Mesothelial cell of epicardium (in vitro differentiated cells): ENCODE measurements at regions not wholly inside any gene's neighbourhood (a gene's known extent, or its start where the extent isn't known, plus 50 kb on each side); places are given as distances from the start of the nearest gene placed in this dataset.

Source experiments
- DNase-seq, 2 experiments: peaks; one replicate each; pipeline ENCODE4 v3.0.0; 2021; ENCODE audit warnings: low spot score in 2 of 2; ENCODE audit not compliant: unreplicated experiment in 2 of 2
- H3K27ac Mint-ChIP-seq: 2 replicates; pipeline ENCODE4 v1.8.0; 2021; ENCODE audit warnings: mixed read lengths
- H3K27me3 Mint-ChIP-seq: 2 replicates; pipeline ENCODE4 v1.8.0; 2021; ENCODE audit warnings: low read depth, mixed read lengths
- H3K36me3 Mint-ChIP-seq: 2 replicates; pipeline ENCODE4 v1.8.0; 2021; ENCODE audit warnings: mixed read lengths
- H3K4me1 Mint-ChIP-seq: 2 replicates; pipeline ENCODE4 v1.8.0; 2021; ENCODE audit warnings: mixed read lengths
- H3K4me3 Mint-ChIP-seq: 2 replicates; pipeline ENCODE4 v1.8.0; 2021; ENCODE audit warnings: mild to moderate bottlenecking, moderate library complexity, mixed read lengths
- H3K9me3 Mint-ChIP-seq: 2 replicates; pipeline ENCODE4 v1.8.0; 2021; ENCODE audit warnings: mixed read lengths
- CTCF ChIP-seq: fragments of 200-600 bp; sonication (generic); IDR thresholded peaks from one replicate; pipeline ENCODE4 v1.5.0; 2021; ENCODE audit warnings: antibody characterized with exemption; ENCODE audit not compliant: unreplicated experiment

GRCh38 chr16:77647726-77648125 lies 74.6 kb upstream of the NUDT7 start:
- Mint-ChIP-seq H3K27me3 (no peaks in the 10 kb centered on the region), H3K4me3 (no peak overlapping the region), H3K27ac (no peak overlapping the region), H3K36me3 (no peaks in the 10 kb centered on the region), H3K4me1 (peaks cover 9% of the 10 kb centered on the region), H3K9me3 (no peaks in the 10 kb centered on the region)
- DNase-seq, result no peak
- TF ChIP-seq CTCF, result no peak

- Mint-ChIP-seq H3K36me3 (no peaks in the 10 kb centered on the region), H3K9me3 (no peaks in the 10 kb centered on the region), H3K27ac (no peak overlapping the region), H3K4me1 (peaks cover 17% of the 10 kb centered on the region), H3K27me3 (no peaks in the 10 kb centered on the region), H3K4me3 (no peak overlapping the region)
- TF ChIP-seq CTCF, result no peak
- DNase-seq, result no peak
These were observed 71.6 kb upstream of the NUDT7 start for GRCh38 chr16:77650761-77651160.

- Mint-ChIP-seq H3K4me3 (no peak overlapping the region), H3K36me3 (no peaks in the 10 kb centered on the region), H3K4me1 (peaks cover 20% of the 10 kb centered on the region), H3K27ac (no peak overlapping the region), H3K9me3 (no peaks in the 10 kb centered on the region), H3K27me3 (no peaks in the 10 kb centered on the region)
- no peak for TF ChIP-seq CTCF
- DNase-seq, result no peak
These were observed 69.9 kb upstream of the NUDT7 start for GRCh38 chr16:77652399-77652798.

GRCh38 chr16:77657016-77657415 lies 65.3 kb upstream of the NUDT7 start:
- no peak overlapping the region for H3K27ac Mint-ChIP-seq
- peaks cover 13% of the 10 kb centered on the region for H3K4me1 Mint-ChIP-seq
- no peaks in the 10 kb centered on the region for H3K9me3 Mint-ChIP-seq
- H3K27me3 Mint-ChIP-seq, result peaks cover 2% of the 10 kb centered on the region
- no peak for TF ChIP-seq CTCF
- no peaks in the 10 kb centered on the region for H3K36me3 Mint-ChIP-seq
- DNase-seq, result no peak
- H3K4me3 Mint-ChIP-seq, result no peak overlapping the region

GRCh38 chr16:77660311-77660710 lies 62.0 kb upstream of the NUDT7 start:
- peak; percentile 59 for TF ChIP-seq CTCF
- Mint-ChIP-seq H3K27me3 (peaks cover 2% of the 10 kb centered on the region), H3K9me3 (peaks cover 17% of the 10 kb centered on the region), H3K36me3 (peaks cover 3% of the 10 kb centered on the region), H3K27ac (no peak overlapping the region), H3K4me3 (peak overlapping the region; percentile 11), H3K4me1 (peaks cover 9% of the 10 kb centered on the region)
- DNase-seq, result no peak

- Mint-ChIP-seq H3K4me1 (peaks cover 2% of the 10 kb centered on the region), H3K27me3 (peaks cover 2% of the 10 kb centered on the region), H3K27ac (no peak overlapping the region), H3K36me3 (peaks cover 3% of the 10 kb centered on the region), H3K9me3 (peaks cover 17% of the 10 kb centered on the region), H3K4me3 (no peak overlapping the region)
- no peak for DNase-seq
- TF ChIP-seq CTCF, result no peak
These were observed 60.1 kb upstream of the NUDT7 start for GRCh38 chr16:77662246-77662645.
